ENCODE measurements at regions not wholly inside any gene's neighbourhood (a gene's known extent, or its start where the extent isn't known, plus 50 kb on each side); places are given as distances from the start of the nearest gene placed in this dataset.
"Not testable (repeated sequence)": the region's sequence is repeated elsewhere in the genome, so short reads cannot be mapped to it uniquely, and the experiment has no call there.

GRCh38 chr3:28575746-28576613 lies 227.4 kb upstream of the AZI2 start:
- no peak for DNase-seq

- DNase-seq = no peak
Measured at GRCh38 chr3:28576614-28577200, 228.1 kb upstream of the AZI2 start.

GRCh38 chr3:28577941-28578500 lies 229.4 kb upstream of the AZI2 start:
- DNase-seq = no peak

- no peak for DNase-seq
Measured at GRCh38 chr3:28586325-28586724, 237.7 kb upstream of the AZI2 start.

GRCh38 chr3:28587723-28588122 lies 239.1 kb upstream of the AZI2 start:
- DNase-seq = no peak

GRCh38 chr3:28590216-28590615 lies 241.6 kb upstream of the AZI2 start:
- no peak for DNase-seq

GRCh38 chr3:28590860-28591259 lies 242.2 kb upstream of the AZI2 start:
- no peak for DNase-seq

GRCh38 chr3:28595372-28595771 lies 246.7 kb upstream of the AZI2 start:
- no peak for DNase-seq

- DNase-seq = no peak
Measured at GRCh38 chr3:28597452-28597851, 248.8 kb upstream of the AZI2 start.

GRCh38 chr3:28598165-28598564 lies 249.5 kb upstream of the AZI2 start:
- no peak for DNase-seq

- no peak for DNase-seq
Measured at GRCh38 chr3:28601291-28601690, 252.7 kb upstream of the AZI2 start.

GRCh38 chr3:28606283-28606682 lies 257.7 kb upstream of the AZI2 start:
- DNase-seq = no peak

- DNase-seq = no peak
Measured at GRCh38 chr3:28612232-28612631, 263.6 kb upstream of the AZI2 start.

- no peak for DNase-seq
Measured at GRCh38 chr3:28613511-28614106, 265.0 kb upstream of the AZI2 start.

GRCh38 chr3:28615071-28615470 lies 266.4 kb upstream of the AZI2 start:
- DNase-seq = no peak

- DNase-seq = no peak
Measured at GRCh38 chr3:28615971-28616370, 267.3 kb upstream of the AZI2 start.

- DNase-seq = no peak
Measured at GRCh38 chr3:28617821-28618220, 269.2 kb upstream of the AZI2 start.

- DNase-seq = no peak
Measured at GRCh38 chr3:28623106-28623505, 274.5 kb upstream of the AZI2 start.

- DNase-seq = no peak
Measured at GRCh38 chr3:28624084-28624483, 275.5 kb upstream of the AZI2 start.

GRCh38 chr3:28627843-28628242 lies 279.2 kb upstream of the AZI2 start:
- not testable (repeated sequence) for DNase-seq

GRCh38 chr3:28634019-28634418 lies 285.4 kb upstream of the AZI2 start:
- no peak for DNase-seq

GRCh38 chr3:28637742-28638141 lies 289.1 kb upstream of the AZI2 start:
- no peak for DNase-seq

GRCh38 chr3:28645149-28645548 lies 296.5 kb upstream of the AZI2 start:
- no peak for DNase-seq

- DNase-seq = no peak
Measured at GRCh38 chr3:28646435-28646834, 297.8 kb upstream of the AZI2 start.

Measured in stimulated activated CD4-positive, alpha-beta T cell treated with anti-CD3 and anti-CD28 coated beads, Interleukin-12 subunit alpha, Interleukin-12 subunit beta, amount 100 ng/mL, for 4 hours (primary cell).